Liver (tissue), 8 donors: ENCODE measurements at regions not wholly inside any gene's neighbourhood (a gene's known extent, or its start where the extent isn't known, plus 50 kb on each side); places are given as distances from the start of the nearest gene placed in this dataset.

Source experiments
- DNase-seq: peaks from one replicate; pipeline ENCODE4 v3.0.0-alpha.2; 2017; ENCODE audit warnings: low spot score
- H3K27ac ChIP-seq, 2 donors: one replicate each; pipeline ENCODE4 v1.7.0; 2013; ENCODE audit warnings: inconsistent platforms in 2 of 2, low read length in 2 of 2, control low read depth in 1 of 2, low read depth in 1 of 2, mild to moderate bottlenecking in 1 of 2
- H3K27me3 ChIP-seq, 4 donors: one replicate each; pipeline versions ENCODE4 v1.6.1 to v1.7.0; 2013; ENCODE audit warnings: low read length in 3 of 4, inconsistent platforms in 1 of 4, mild to moderate bottlenecking in 1 of 4, moderate library complexity in 1 of 4; ENCODE audit not compliant: control insufficient read depth in 4 of 4, insufficient read depth in 4 of 4
- H3K36me3 ChIP-seq, 4 donors: one replicate each; pipeline versions ENCODE4 v1.6.1 to v1.7.0; 2013; ENCODE audit warnings: low read length in 3 of 4, mild to moderate bottlenecking in 3 of 4, low read depth in 1 of 4, moderate library complexity in 1 of 4; ENCODE audit not compliant: control insufficient read depth in 4 of 4, insufficient read depth in 3 of 4
- H3K4me1 ChIP-seq, 4 donors: one replicate each; pipeline versions ENCODE4 v1.6.1 to v1.7.0; 2013; ENCODE audit warnings: low read length in 3 of 4, mild to moderate bottlenecking in 3 of 4, moderate library complexity in 1 of 4; ENCODE audit not compliant: control insufficient read depth in 4 of 4, insufficient read depth in 4 of 4
- H3K4me3 ChIP-seq, 3 donors: one replicate each; pipeline versions ENCODE4 v1.6.1 to v1.7.0; 2013; ENCODE audit warnings: low read length in 3 of 3, control low read depth in 1 of 3, low read depth in 1 of 3, mild to moderate bottlenecking in 1 of 3
- H3K9ac ChIP-seq, 2 donors: one replicate each; pipeline ENCODE4 v1.7.0; 2013; ENCODE audit warnings: low read length in 2 of 2, mild to moderate bottlenecking in 2 of 2, moderate library complexity in 2 of 2, control low read depth in 1 of 2, low read depth in 1 of 2
- H3K9me3 ChIP-seq, 4 donors: one replicate each; pipeline versions ENCODE4 v1.6.1 to v1.7.0; 2013; ENCODE audit warnings: low read length in 3 of 4; ENCODE audit not compliant: control insufficient read depth in 4 of 4
- EGR1 ChIP-seq, 2 donors: IDR thresholded peaks; 2 replicates each; pipeline ENCODE4 v1.6.1; 2016 to 2018; ENCODE audit warnings: antibody characterized with exemption in 2 of 2, low read depth in 2 of 2
- FOXA1 ChIP-seq: IDR thresholded peaks from 2 replicates; pipeline ENCODE4 v1.6.1; 2016; ENCODE audit warnings: antibody characterized with exemption
- FOXA2 ChIP-seq: IDR thresholded peaks from 2 replicates; pipeline ENCODE4 v1.6.1; 2016; ENCODE audit warnings: antibody characterized with exemption
- GABPA ChIP-seq, 2 donors: IDR thresholded peaks in 1 of 2; conservative IDR thresholded peaks in 1 of 2; 2 replicates each; pipeline ENCODE4 v1.6.1; 2016; ENCODE audit warnings: antibody characterized with exemption in 2 of 2, mild to moderate bottlenecking in 1 of 2, moderate library complexity in 1 of 2
- HNF4A ChIP-seq, 2 donors: conservative IDR thresholded peaks; 2 replicates each; pipeline ENCODE4 v1.6.1; 2016; ENCODE audit warnings: antibody characterized with exemption in 2 of 2, mild to moderate bottlenecking in 2 of 2
- HNF4G ChIP-seq: IDR thresholded peaks from 2 replicates; pipeline ENCODE4 v1.6.1; 2016; ENCODE audit warnings: antibody characterized with exemption
- JUND ChIP-seq, 2 donors: IDR thresholded peaks; 2 replicates each; pipeline ENCODE4 v1.6.1; 2016; ENCODE audit warnings: antibody characterized with exemption in 2 of 2
- NR2F2 ChIP-seq: IDR thresholded peaks from 2 replicates; pipeline ENCODE4 v1.6.1; 2016; ENCODE audit warnings: antibody characterized with exemption
- RAD21 ChIP-seq, 2 donors: IDR thresholded peaks; 2 replicates each; pipeline ENCODE4 v1.6.1; 2016; ENCODE audit warnings: antibody characterized with exemption in 2 of 2, mild to moderate bottlenecking in 2 of 2
- RXRA ChIP-seq, 2 donors: IDR thresholded peaks; 2 replicates each; pipeline ENCODE4 v1.6.1; 2017 to 2018; ENCODE audit warnings: antibody characterized with exemption in 2 of 2, mild to moderate bottlenecking in 1 of 2
- SP1 ChIP-seq: IDR thresholded peaks from 2 replicates; pipeline ENCODE4 v1.6.1; 2018; ENCODE audit warnings: antibody characterized with exemption, mild to moderate bottlenecking
- TAF1 ChIP-seq: conservative IDR thresholded peaks from 2 replicates; pipeline ENCODE4 v1.6.1; 2016; ENCODE audit warnings: antibody characterized with exemption, mild to moderate bottlenecking
- YY1 ChIP-seq: IDR thresholded peaks from 2 replicates; pipeline ENCODE4 v1.6.1; 2016; ENCODE audit warnings: antibody characterized with exemption, mild to moderate bottlenecking
- WGBS: extraction: QIAGEN DNeasy Blood & Tissue Kit; methylation state at CpG from one replicate; pipeline ENCODE4 v1.1.7; 2013; 5-methylcytosine and 5-hydroxymethylcytosine counted together
- TF ChIP-seq, protein P1 (sequence below): fragments of 150-350 bp; IDR thresholded peaks from 2 replicates; pipeline ENCODE4 v1.5.1; 2017; ENCODE audit warnings: improper control_type of control experiment, low read depth, low read length; ENCODE audit not compliant: missing input control
- TF ChIP-seq, protein P2 (sequence below): IDR thresholded peaks from 2 replicates; pipeline ENCODE4 v1.6.1; 2016; ENCODE audit warnings: antibody characterized with exemption
- TF ChIP-seq, protein P3 (sequence below): IDR thresholded peaks from 2 replicates; pipeline ENCODE4 v1.6.1; 2016; ENCODE audit warnings: antibody characterized with exemption, mild to moderate bottlenecking
- TF ChIP-seq, protein P4 (sequence below): IDR thresholded peaks from 2 replicates; pipeline ENCODE4 v1.6.1; 2016; ENCODE audit warnings: antibody characterized with exemption
- donor health status: healthy.
- donor health status: healthy.
- donor health status: healthy.
- donor health status: healthy.
- donor health status: healthy.

DNA sequence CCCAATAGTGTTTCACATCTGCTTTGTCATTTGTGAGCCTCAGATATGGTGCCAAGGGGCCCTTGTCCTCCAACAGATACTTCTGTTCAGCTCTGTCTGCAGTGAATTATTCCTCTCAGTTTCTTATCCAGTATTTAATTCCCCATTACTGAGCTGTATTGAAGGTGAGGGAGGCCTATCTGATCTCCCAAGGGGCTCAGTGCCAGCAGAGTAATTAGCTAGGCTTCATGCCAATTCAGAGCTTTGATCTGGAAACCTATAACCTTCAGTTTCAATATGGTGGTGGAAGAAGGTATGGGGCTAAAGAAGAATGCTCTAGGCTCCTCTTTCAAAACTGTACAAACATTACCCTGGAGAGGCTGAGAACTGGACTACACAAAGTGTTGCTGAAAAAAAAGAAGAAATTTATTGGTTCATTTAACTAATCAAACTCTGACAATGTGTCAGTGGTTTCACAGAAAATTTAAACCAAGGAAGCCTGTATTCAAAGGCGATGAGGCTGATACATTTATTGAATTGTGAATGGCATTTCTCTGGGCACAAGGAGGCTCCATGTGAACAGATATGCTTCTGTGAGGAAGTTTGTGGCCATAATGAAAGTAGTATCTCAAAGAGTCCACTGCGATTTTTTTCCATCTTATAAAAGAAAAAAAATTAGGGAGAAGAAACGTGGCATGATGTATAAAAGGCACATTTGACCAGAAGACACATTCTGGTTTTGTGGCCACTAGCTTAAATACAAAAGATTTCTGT, 397.8 kb downstream of the TLE4 start:
- Histone ChIP-seq H3K4me1 (no peaks in the 10 kb centered on the region), H3K9me3 (no peaks in the 10 kb centered on the region), H3K9ac (no peak overlapping the region), H3K27ac (no peak overlapping the region), H3K4me3 (no peak overlapping the region), H3K27me3 (no peaks in the 10 kb centered on the region), H3K36me3 (no peaks in the 10 kb centered on the region)
- no peak for DNase-seq
- TF ChIP-seq GABPA (IDR thresholded peaks at IDR 0.05 in 1 of 2, conservative IDR thresholded peaks at IDR 0.05 in 1 of 2) (no peak), RXRA (IDR thresholded peaks at IDR 0.05) (no peak), HNF4A (conservative IDR thresholded peaks at IDR 0.05) (no peak), RAD21 (IDR thresholded peaks at IDR 0.05) (no peak), HNF4G (no peak), FOXA1 (no peak), TAF1 (no peak), FOXA2 (no peak)
- TF ChIP-seq, protein P1, sequence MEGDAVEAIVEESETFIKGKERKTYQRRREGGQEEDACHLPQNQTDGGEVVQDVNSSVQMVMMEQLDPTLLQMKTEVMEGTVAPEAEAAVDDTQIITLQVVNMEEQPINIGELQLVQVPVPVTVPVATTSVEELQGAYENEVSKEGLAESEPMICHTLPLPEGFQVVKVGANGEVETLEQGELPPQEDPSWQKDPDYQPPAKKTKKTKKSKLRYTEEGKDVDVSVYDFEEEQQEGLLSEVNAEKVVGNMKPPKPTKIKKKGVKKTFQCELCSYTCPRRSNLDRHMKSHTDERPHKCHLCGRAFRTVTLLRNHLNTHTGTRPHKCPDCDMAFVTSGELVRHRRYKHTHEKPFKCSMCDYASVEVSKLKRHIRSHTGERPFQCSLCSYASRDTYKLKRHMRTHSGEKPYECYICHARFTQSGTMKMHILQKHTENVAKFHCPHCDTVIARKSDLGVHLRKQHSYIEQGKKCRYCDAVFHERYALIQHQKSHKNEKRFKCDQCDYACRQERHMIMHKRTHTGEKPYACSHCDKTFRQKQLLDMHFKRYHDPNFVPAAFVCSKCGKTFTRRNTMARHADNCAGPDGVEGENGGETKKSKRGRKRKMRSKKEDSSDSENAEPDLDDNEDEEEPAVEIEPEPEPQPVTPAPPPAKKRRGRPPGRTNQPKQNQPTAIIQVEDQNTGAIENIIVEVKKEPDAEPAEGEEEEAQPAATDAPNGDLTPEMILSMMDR, result no peak
- TF ChIP-seq, protein P2, sequence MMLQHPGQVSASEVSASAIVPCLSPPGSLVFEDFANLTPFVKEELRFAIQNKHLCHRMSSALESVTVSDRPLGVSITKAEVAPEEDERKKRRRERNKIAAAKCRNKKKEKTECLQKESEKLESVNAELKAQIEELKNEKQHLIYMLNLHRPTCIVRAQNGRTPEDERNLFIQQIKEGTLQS, result no peak
- TF ChIP-seq, protein P3, sequence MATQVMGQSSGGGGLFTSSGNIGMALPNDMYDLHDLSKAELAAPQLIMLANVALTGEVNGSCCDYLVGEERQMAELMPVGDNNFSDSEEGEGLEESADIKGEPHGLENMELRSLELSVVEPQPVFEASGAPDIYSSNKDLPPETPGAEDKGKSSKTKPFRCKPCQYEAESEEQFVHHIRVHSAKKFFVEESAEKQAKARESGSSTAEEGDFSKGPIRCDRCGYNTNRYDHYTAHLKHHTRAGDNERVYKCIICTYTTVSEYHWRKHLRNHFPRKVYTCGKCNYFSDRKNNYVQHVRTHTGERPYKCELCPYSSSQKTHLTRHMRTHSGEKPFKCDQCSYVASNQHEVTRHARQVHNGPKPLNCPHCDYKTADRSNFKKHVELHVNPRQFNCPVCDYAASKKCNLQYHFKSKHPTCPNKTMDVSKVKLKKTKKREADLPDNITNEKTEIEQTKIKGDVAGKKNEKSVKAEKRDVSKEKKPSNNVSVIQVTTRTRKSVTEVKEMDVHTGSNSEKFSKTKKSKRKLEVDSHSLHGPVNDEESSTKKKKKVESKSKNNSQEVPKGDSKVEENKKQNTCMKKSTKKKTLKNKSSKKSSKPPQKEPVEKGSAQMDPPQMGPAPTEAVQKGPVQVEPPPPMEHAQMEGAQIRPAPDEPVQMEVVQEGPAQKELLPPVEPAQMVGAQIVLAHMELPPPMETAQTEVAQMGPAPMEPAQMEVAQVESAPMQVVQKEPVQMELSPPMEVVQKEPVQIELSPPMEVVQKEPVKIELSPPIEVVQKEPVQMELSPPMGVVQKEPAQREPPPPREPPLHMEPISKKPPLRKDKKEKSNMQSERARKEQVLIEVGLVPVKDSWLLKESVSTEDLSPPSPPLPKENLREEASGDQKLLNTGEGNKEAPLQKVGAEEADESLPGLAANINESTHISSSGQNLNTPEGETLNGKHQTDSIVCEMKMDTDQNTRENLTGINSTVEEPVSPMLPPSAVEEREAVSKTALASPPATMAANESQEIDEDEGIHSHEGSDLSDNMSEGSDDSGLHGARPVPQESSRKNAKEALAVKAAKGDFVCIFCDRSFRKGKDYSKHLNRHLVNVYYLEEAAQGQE, result no peak
- TF ChIP-seq, protein P4, sequence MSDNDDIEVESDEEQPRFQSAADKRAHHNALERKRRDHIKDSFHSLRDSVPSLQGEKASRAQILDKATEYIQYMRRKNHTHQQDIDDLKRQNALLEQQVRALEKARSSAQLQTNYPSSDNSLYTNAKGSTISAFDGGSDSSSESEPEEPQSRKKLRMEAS, result no peak
- 73% methylated on average over 3 of the region's 3 CpGs for WGBS

DNA sequence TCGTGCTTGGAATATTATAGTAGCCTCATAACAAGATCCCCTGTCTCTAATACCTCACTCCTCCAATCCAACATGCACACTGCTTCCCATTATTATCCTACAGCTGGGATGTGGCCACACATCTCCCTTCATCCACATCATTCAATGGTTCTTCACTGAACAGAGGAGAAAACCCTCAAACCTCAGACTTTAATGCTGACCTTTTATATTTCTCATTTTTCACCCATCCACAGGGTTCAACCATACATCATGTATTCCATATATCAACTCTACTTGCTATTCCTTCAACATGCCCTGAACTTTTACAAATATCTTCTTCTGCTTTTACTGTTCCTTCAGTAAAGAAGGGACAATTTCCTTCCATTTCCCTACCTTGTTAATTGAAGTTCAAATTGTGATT, 396.8 kb downstream of the TLE4 start:
- no peak for DNase-seq
- TF ChIP-seq SP1 (no peak), FOXA2 (no peak), NR2F2 (no peak), YY1 (no peak), TAF1 (no peak), HNF4G (no peak), GABPA (IDR thresholded peaks at IDR 0.05 in 1 of 2, conservative IDR thresholded peaks at IDR 0.05 in 1 of 2) (no peak), JUND (IDR thresholded peaks at IDR 0.05) (no peak), FOXA1 (no peak), EGR1 (IDR thresholded peaks at IDR 0.05; ENCODE audit: low read depth in 2 of 2) (no peak), RAD21 (IDR thresholded peaks at IDR 0.05) (no peak)
- TF ChIP-seq, protein P1, result no peak
- TF ChIP-seq, protein P3, result no peak
- TF ChIP-seq, protein P2, result no peak
- Histone ChIP-seq H3K27ac (no peak overlapping the region), H3K4me3 (no peak overlapping the region), H3K9ac (no peak overlapping the region), H3K4me1 (no peaks in the 10 kb centered on the region), H3K27me3 (no peaks in the 10 kb centered on the region), H3K36me3 (no peaks in the 10 kb centered on the region), H3K9me3 (no peaks in the 10 kb centered on the region)
- 56% methylated on average over 1 of the region's 1 CpG for whole genome bisulfite sequencing
